HEK293 (cell line): ENCODE measurements at regions not wholly inside any gene's neighbourhood (a gene's known extent, or its start where the extent isn't known, plus 50 kb on each side); places are given as distances from the start of the nearest gene placed in this dataset.

ENCODE experiments used
- CTCF ChIA-PET: fragments of 350-600 bp; formaldehyde crosslinking; extraction: SDS; loops from one replicate; lab custom pipeline; 2021; ENCODE audit warnings: antibody characterized with exemption; lab: Yijun Ruan, JAX
- POLR2A ChIA-PET: fragments of 300-600 bp; formaldehyde crosslinking; extraction: SDS; loops from one replicate; lab custom pipeline; 2020; ENCODE audit warnings: antibody characterized with exemption, inconsistent platforms; lab: Yijun Ruan, JAX
- H3K27ac ChIP-seq: fragments of 200-500 bp; sonication (Bioruptor generic); 2 replicates; pipeline ENCODE4 v1.5.1; 2014; ENCODE audit warnings: low read depth, low read length, control low read depth, inconsistent platforms; ENCODE audit errors: extremely low read depth
- H3K36me3 ChIP-seq, 2 experiments: fragments of 200-500 bp in 1 of 2; sonication (Bioruptor generic) in 1 of 2; 1 replicate in 1 of 2; 2 replicates in 1 of 2; pipeline ENCODE4 v1.5.1; 2014 to 2017; ENCODE audit warnings: inconsistent platforms in 2 of 2, low read length in 2 of 2; ENCODE audit not compliant: control insufficient read depth in 2 of 2, insufficient read depth in 1 of 2
- H3K4me1 ChIP-seq: fragments of 200-500 bp; sonication (Bioruptor generic); 2 replicates; pipeline ENCODE4 v1.5.1; 2014; ENCODE audit warnings: mild to moderate bottlenecking, low read length, inconsistent platforms; ENCODE audit not compliant: control insufficient read depth, insufficient read depth
- H3K4me3 ChIP-seq: 2 replicates; pipeline ENCODE4 v1.5.1; 2011; ENCODE audit warnings: low read depth, mild to moderate bottlenecking, control low read depth, low read length, moderate library complexity
- H3K9me3 ChIP-seq: fragments of 200-500 bp; sonication (Bioruptor generic); 2 replicates; pipeline ENCODE4 v1.5.1; 2014; ENCODE audit warnings: low read depth, low read length, inconsistent platforms; ENCODE audit not compliant: control insufficient read depth, insufficient read depth
- EGR2 ChIP-seq: fragments of 450-650 bp; formaldehyde crosslinking; IDR thresholded peaks from 2 replicates; pipeline ENCODE4 v1.5.1; 2016; ENCODE audit warnings: low read depth, missing biosample characterization, missing genetic modification characterization
- FEZF1 ChIP-seq: fragments of 450-650 bp; formaldehyde crosslinking; IDR thresholded peaks from 2 replicates; pipeline ENCODE4 v1.5.1; 2016; ENCODE audit warnings: missing biosample characterization, missing genetic modification characterization
- GFI1B ChIP-seq: fragments of 450-650 bp; formaldehyde crosslinking; IDR thresholded peaks from 2 replicates; pipeline ENCODE4 v1.5.1; 2016; ENCODE audit warnings: missing biosample characterization, missing genetic modification characterization
- IKZF3 ChIP-seq: fragments of 450-650 bp; IDR thresholded peaks from 2 replicates; pipeline ENCODE4 v1.5.0; 2018; ENCODE audit warnings: missing biosample characterization, mild to moderate bottlenecking, missing genetic modification characterization, moderate library complexity
- KLF1 ChIP-seq: fragments of 450-650 bp; formaldehyde crosslinking; IDR thresholded peaks from 2 replicates; pipeline ENCODE4 v1.5.1; 2016; ENCODE audit warnings: missing biosample characterization, missing genetic modification characterization
- KLF7 ChIP-seq: fragments of 450-650 bp; formaldehyde crosslinking; IDR thresholded peaks from 2 replicates; pipeline ENCODE4 v1.5.1; 2016; ENCODE audit warnings: missing biosample characterization, missing genetic modification characterization, borderline replicate concordance
- KLF9 ChIP-seq: fragments of 450-650 bp; formaldehyde crosslinking; IDR thresholded peaks from 2 replicates; pipeline ENCODE4 v1.5.1; 2016; ENCODE audit warnings: missing biosample characterization, missing genetic modification characterization, low read depth
- ZBTB48 ChIP-seq: fragments of 450-650 bp; formaldehyde crosslinking; IDR thresholded peaks from 2 replicates; pipeline ENCODE4 v1.5.1; 2016; ENCODE audit warnings: missing biosample characterization, missing genetic modification characterization
- ZFP37 ChIP-seq: fragments of 450-650 bp; formaldehyde crosslinking; IDR thresholded peaks from 2 replicates; pipeline ENCODE4 v1.5.1; 2016; ENCODE audit warnings: missing biosample characterization, missing genetic modification characterization
- ZFP69B ChIP-seq: fragments of 450-650 bp; formaldehyde crosslinking; IDR thresholded peaks from 2 replicates; pipeline ENCODE4 v1.5.1; 2016; ENCODE audit warnings: missing biosample characterization, missing genetic modification characterization
- ZNF138 ChIP-seq: fragments of 450-650 bp; formaldehyde crosslinking; IDR thresholded peaks from 2 replicates; pipeline ENCODE4 v1.5.1; 2016; ENCODE audit warnings: missing biosample characterization, missing genetic modification characterization, borderline replicate concordance
- ZNF157 ChIP-seq: fragments of 450-650 bp; formaldehyde crosslinking; IDR thresholded peaks from 2 replicates; pipeline ENCODE4 v1.5.1; 2016; ENCODE audit warnings: missing biosample characterization, missing genetic modification characterization
- ZNF239 ChIP-seq: fragments of 450-650 bp; formaldehyde crosslinking; IDR thresholded peaks from 2 replicates; pipeline ENCODE4 v1.5.1; 2016; ENCODE audit warnings: missing biosample characterization, missing genetic modification characterization
- ZNF548 ChIP-seq: fragments of 450-650 bp; formaldehyde crosslinking; IDR thresholded peaks from 2 replicates; pipeline ENCODE4 v1.5.1; 2016; ENCODE audit warnings: missing biosample characterization, missing genetic modification characterization
- ZNF585B ChIP-seq: fragments of 450-650 bp; formaldehyde crosslinking; IDR thresholded peaks from 2 replicates; pipeline ENCODE4 v1.5.1; 2016; ENCODE audit warnings: missing biosample characterization, missing genetic modification characterization
- ZNF621 ChIP-seq: fragments of 450-650 bp; formaldehyde crosslinking; IDR thresholded peaks from 2 replicates; pipeline ENCODE4 v1.5.1; 2017; ENCODE audit warnings: missing biosample characterization, missing genetic modification characterization
- ZNF768 ChIP-seq: fragments of 450-650 bp; formaldehyde crosslinking; IDR thresholded peaks from 2 replicates; pipeline ENCODE4 v1.5.1; 2018; ENCODE audit warnings: missing biosample characterization, mild to moderate bottlenecking, missing genetic modification characterization
- ZNF791 ChIP-seq: fragments of 450-650 bp; formaldehyde crosslinking; IDR thresholded peaks from 2 replicates; pipeline ENCODE4 v1.5.1; 2016; ENCODE audit warnings: missing biosample characterization, missing genetic modification characterization
- TF ChIP-seq, protein P1 (sequence below): fragments of 450-650 bp; formaldehyde crosslinking; IDR thresholded peaks from 2 replicates; pipeline ENCODE4 v1.5.1; 2016; ENCODE audit warnings: missing biosample characterization, missing genetic modification characterization
- TF ChIP-seq, protein P2 (sequence below): fragments of 450-650 bp; formaldehyde crosslinking; IDR thresholded peaks from 2 replicates; pipeline ENCODE4 v1.5.1; 2016; ENCODE audit warnings: missing biosample characterization, missing genetic modification characterization
- TF ChIP-seq, protein P3 (sequence below): fragments of 450-650 bp; formaldehyde crosslinking; IDR thresholded peaks from 2 replicates; pipeline ENCODE4 v1.5.1; 2016; ENCODE audit warnings: missing biosample characterization, missing genetic modification characterization, low read depth
- TF ChIP-seq, protein P4 (sequence below): fragments of 450-650 bp; formaldehyde crosslinking; IDR thresholded peaks from 2 replicates; pipeline ENCODE4 v1.5.1; 2017; ENCODE audit warnings: missing biosample characterization, missing genetic modification characterization
- TF ChIP-seq, protein P5 (sequence below): fragments of 450-650 bp; formaldehyde crosslinking; optimal IDR thresholded peaks from 2 replicates; pipeline ENCODE3; 2016; ENCODE audit warnings: missing biosample characterization, mild to moderate bottlenecking, missing genetic modification characterization
- TF ChIP-seq, protein P6 (sequence below): fragments of 450-650 bp; formaldehyde crosslinking; IDR thresholded peaks from 2 replicates; pipeline ENCODE4 v1.5.1; 2016; ENCODE audit warnings: missing biosample characterization, missing genetic modification characterization
- TF ChIP-seq, protein P7 (sequence below): fragments of 450-650 bp; formaldehyde crosslinking; IDR thresholded peaks from 2 replicates; pipeline ENCODE4; 2016; ENCODE audit warnings: missing biosample characterization, missing genetic modification characterization

DNA sequence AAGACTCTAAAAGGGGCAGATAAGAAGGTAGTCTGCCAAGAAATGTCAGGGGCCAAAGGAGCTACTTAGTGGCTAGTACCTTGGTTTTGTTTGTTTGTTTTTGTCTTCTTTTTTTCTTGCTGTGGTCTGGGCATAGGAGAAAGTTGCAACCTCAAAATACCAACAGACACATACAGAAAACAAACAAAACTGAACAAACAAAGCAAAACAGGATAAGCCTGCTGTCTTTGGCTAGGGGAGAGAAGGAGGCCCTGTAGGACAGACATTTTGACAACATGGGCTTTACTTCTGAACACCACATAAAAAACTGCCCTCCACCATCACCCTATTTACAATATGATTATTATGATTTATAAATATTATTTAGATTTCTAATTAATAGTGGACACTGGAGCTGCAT is 460.8 kb downstream of the PTH2R start (continued):
- TF ChIP-seq, protein P1, sequence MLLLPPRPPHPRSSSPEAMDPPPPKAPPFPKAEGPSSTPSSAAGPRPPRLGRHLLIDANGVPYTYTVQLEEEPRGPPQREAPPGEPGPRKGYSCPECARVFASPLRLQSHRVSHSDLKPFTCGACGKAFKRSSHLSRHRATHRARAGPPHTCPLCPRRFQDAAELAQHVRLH (tag by site-specific recombination) = no peak
- TF ChIP-seq ZNF138 (tag by site-specific recombination) (no peak), EGR2 (tag by site-specific recombination) (no peak), ZFP69B (tag by site-specific recombination) (no peak), ZFP37 (tag by site-specific recombination) (no peak), KLF1 (tag by site-specific recombination) (no peak)
- TF ChIP-seq, protein P2, sequence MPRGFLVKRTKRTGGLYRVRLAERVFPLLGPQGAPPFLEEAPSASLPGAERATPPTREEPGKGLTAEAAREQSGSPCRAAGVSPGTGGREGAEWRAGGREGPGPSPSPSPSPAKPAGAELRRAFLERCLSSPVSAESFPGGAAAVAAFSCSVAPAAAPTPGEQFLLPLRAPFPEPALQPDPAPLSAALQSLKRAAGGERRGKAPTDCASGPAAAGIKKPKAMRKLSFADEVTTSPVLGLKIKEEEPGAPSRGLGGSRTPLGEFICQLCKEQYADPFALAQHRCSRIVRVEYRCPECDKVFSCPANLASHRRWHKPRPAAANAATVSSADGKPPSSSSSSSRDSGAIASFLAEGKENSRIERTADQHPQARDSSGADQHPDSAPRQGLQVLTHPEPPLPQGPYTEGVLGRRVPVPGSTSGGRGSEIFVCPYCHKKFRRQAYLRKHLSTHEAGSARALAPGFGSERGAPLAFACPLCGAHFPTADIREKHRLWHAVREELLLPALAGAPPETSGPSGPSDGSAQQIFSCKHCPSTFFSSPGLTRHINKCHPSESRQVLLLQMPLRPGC (tag by site-specific recombination) = no peak
- TF ChIP-seq, all 188 proteins: peak for 0

DNA sequence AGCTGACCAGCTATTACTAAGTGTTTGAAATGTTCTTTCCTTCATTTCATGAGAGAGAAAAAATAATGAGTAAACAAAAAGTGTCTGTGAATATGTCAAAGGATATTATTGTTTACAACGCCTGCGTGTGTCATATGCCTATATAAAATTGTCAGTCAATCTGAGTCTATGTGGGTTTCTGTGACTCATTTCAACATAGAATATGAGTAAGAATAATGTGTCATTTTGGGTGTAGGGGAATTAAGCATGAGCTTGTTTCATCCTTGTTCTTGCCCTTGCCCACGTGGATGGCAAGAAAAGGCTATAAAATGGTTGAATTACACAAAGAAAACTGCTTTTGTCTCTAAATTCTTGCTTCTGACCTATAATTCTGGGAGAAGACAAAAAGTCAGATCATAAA is 466.0 kb downstream of the PTH2R start:
- no peaks in the 10 kb centered on the region for H3K9me3 ChIP-seq
- H3K4me1 ChIP-seq = no peaks in the 10 kb centered on the region
- TF ChIP-seq ZNF548 (tag by site-specific recombination) (no peak), FEZF1 (no peak), ZBTB48 (no peak), KLF1 (tag by site-specific recombination) (no peak), ZNF157 (tag by site-specific recombination) (no peak)
- TF ChIP-seq, protein P3, sequence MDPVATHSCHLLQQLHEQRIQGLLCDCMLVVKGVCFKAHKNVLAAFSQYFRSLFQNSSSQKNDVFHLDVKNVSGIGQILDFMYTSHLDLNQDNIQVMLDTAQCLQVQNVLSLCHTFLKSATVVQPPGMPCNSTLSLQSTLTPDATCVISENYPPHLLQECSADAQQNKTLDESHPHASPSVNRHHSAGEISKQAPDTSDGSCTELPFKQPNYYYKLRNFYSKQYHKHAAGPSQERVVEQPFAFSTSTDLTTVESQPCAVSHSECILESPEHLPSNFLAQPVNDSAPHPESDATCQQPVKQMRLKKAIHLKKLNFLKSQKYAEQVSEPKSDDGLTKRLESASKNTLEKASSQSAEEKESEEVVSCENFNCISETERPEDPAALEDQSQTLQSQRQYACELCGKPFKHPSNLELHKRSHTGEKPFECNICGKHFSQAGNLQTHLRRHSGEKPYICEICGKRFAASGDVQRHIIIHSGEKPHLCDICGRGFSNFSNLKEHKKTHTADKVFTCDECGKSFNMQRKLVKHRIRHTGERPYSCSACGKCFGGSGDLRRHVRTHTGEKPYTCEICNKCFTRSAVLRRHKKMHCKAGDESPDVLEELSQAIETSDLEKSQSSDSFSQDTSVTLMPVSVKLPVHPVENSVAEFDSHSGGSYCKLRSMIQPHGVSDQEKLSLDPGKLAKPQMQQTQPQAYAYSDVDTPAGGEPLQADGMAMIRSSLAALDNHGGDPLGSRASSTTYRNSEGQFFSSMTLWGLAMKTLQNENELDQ (tag by site-specific recombination) = no peak
- TF ChIP-seq, protein P4, sequence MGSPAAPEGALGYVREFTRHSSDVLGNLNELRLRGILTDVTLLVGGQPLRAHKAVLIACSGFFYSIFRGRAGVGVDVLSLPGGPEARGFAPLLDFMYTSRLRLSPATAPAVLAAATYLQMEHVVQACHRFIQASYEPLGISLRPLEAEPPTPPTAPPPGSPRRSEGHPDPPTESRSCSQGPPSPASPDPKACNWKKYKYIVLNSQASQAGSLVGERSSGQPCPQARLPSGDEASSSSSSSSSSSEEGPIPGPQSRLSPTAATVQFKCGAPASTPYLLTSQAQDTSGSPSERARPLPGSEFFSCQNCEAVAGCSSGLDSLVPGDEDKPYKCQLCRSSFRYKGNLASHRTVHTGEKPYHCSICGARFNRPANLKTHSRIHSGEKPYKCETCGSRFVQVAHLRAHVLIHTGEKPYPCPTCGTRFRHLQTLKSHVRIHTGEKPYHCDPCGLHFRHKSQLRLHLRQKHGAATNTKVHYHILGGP (tag by site-specific recombination) = no peak
- TF ChIP-seq, protein P1 (tag by site-specific recombination) = no peak
- CTCF ChIA-PET = no interaction called here
- no peak overlapping the region for H3K27ac ChIP-seq
- H3K4me3 ChIP-seq = no peak overlapping the region
- POLR2A ChIA-PET = no interaction called here
- H3K36me3 ChIP-seq = no peaks in the 10 kb centered on the region

DNA sequence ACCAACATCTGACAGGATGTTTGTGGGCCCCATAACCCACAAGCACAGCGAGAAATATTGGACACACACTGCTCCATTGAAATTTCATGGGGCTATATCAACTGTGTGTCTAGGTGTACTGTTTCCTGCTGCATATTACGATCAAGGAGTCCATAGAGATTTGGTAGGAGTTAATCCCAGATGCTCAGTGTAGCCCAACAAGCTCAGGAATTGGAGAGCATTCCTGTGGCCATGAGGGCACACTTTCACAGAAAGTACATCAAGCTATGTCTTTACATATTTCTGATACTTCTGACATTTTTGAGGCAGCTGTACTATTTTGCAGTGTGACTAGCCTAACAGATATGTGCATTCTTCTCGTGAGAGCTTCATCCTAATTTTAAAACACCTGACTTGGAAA is 473.1 kb downstream of the PTH2R start:
- Histone ChIP-seq H3K9me3 (no peaks in the 10 kb centered on the region), H3K4me1 (no peaks in the 10 kb centered on the region), H3K4me3 (no peak overlapping the region), H3K27ac (no peak overlapping the region), H3K36me3 (no peaks in the 10 kb centered on the region)
- POLR2A ChIA-PET = no interaction called here
- CTCF ChIA-PET = no interaction called here
- TF ChIP-seq GFI1B (tag by site-specific recombination) (no peak), IKZF3 (tag by site-specific recombination) (no peak), ZNF768 (no peak), KLF9 (tag by site-specific recombination) (no peak), ZNF621 (tag by site-specific recombination) (no peak), KLF7 (tag by site-specific recombination) (no peak), ZNF791 (tag by site-specific recombination) (no peak), ZNF239 (tag by site-specific recombination) (no peak), ZNF585B (no peak)
- TF ChIP-seq, protein P5, sequence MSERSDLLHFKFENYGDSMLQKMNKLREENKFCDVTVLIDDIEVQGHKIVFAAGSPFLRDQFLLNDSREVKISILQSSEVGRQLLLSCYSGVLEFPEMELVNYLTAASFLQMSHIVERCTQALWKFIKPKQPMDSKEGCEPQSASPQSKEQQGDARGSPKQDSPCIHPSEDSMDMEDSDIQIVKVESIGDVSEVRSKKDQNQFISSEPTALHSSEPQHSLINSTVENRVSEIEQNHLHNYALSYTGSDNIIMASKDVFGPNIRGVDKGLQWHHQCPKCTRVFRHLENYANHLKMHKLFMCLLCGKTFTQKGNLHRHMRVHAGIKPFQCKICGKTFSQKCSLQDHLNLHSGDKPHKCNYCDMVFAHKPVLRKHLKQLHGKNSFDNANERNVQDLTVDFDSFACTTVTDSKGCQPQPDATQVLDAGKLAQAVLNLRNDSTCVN (tag by site-specific recombination) = no peak
- TF ChIP-seq, protein P6, sequence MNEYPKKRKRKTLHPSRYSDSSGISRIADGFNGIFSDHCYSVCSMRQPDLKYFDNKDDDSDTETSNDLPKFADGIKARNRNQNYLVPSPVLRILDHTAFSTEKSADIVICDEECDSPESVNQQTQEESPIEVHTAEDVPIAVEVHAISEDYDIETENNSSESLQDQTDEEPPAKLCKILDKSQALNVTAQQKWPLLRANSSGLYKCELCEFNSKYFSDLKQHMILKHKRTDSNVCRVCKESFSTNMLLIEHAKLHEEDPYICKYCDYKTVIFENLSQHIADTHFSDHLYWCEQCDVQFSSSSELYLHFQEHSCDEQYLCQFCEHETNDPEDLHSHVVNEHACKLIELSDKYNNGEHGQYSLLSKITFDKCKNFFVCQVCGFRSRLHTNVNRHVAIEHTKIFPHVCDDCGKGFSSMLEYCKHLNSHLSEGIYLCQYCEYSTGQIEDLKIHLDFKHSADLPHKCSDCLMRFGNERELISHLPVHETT = no peak
- TF ChIP-seq, protein P7, sequence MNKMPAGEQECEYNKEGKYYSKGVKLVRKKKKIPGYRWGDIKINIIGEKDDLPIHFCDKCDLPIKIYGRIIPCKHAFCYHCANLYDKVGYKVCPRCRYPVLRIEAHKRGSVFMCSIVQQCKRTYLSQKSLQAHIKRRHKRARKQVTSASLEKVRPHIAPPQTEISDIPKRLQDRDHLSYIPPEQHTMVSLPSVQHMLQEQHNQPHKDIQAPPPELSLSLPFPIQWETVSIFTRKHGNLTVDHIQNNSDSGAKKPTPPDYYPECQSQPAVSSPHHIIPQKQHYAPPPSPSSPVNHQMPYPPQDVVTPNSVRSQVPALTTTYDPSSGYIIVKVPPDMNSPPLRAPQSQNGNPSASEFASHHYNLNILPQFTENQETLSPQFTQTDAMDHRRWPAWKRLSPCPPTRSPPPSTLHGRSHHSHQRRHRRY (tag by site-specific recombination) = no peak
